Skin epidermis (tissue), 12 donors: ENCODE measurements at regions not wholly inside any gene's neighbourhood (a gene's known extent, or its start where the extent isn't known, plus 50 kb on each side); places are given as distances from the start of the nearest gene placed in this dataset.
"Not testable (repeated sequence)": the region's sequence is repeated elsewhere in the genome, so short reads cannot be mapped to it uniquely, and the experiment has no call there.

Experiments used
- H3K27ac ChIP-seq, 21 experiments: fragments of 200-600 bp; sonication (generic) in 11 of 21; one replicate each; pipeline ENCODE4 v1.5.0; 2020; ENCODE audit warnings: mild to moderate bottlenecking in 3 of 21, inconsistent platforms in 2 of 21, moderate library complexity in 2 of 21
- H3K4me3 ChIP-seq, 7 experiments: fragments of 200-600 bp; sonication (generic) in 2 of 7; one replicate each; pipeline ENCODE4 v1.5.0; 2020; ENCODE audit warnings: inconsistent platforms in 2 of 7, mild to moderate bottlenecking in 2 of 7, moderate library complexity in 1 of 7

DNA sequence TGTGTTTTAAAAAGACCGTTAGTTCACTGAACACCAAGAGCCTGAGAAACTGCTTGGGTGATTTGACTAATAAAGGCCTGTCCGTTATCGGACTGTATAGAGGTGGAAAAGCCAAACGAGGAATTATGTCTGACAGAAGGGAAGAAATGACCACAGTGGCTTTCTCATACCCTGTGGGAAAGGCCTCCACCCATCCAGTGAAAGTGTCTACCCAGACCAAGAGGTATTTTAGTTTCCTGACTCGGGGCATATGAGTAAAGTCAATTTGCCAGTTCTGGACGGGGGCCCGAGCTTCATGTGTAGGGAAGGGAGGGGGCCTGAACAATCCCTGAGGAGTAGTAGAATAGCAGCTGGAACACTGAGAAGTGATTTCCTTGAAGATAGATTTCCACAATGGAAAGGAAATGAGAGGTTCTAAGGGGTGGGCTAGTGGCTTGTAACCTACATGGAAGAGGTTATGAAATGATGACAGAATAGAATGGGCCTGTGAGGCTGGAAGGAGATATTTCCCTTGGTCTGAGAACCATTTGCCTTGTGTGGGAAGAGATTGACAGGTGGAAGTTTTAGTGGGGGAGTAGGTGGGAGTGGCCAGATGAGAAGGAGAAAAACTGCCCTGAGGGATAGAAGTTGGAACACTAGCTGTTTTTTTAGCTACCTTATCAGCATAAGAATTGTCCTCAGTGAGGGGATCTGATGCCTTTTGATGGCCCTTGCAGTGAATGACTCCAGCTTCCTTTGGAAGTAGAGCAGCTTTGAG lies 106.4 kb upstream of the PPM1J start:
- H3K4me3 ChIP-seq, H3K27ac ChIP-seq: not testable (repeated sequence)

- no peak overlapping the region for H3K4me3 ChIP-seq
- no peak overlapping the region for H3K27ac ChIP-seq
Measured at GRCh38 chr1:112818990-112819689, 104.0 kb upstream of the PPM1J start.

DNA sequence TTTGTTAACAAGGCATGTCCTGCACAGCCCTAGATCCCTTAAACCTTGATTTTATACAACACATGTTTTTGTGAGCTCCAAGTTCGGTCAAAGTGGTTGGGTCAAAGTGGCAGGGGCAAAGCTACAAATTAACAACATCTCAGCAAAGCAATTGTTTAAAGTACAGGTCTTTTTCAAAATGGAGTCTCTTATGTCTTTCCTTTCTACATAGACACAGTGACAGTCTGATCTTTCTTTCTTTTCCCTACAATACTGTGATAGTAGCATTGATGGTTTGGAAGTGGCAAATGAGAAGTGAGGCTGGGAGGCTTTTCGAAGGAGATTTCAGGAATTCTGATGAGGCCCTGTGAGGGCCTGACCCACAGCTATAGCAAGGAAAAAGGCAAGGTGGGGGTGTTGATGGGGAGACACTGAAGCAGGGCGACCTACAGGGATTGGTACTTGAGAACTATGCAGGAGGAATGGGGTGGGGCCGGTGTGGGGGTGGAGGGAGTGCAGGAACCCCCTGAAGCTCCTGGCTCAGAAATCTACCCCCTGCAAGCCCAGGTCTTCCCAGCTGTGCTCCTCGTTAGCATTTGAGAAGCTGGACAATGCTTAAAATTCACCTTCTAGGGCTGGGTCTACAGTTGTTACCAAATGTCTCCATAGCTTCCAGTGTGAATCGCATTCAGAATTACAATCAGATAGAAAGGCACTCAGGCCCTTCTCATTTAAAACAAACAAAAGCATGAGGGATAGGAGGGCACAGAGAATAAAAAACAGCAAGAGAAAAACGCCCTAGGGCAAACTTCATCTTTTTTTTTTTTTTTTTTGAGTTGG lies 102.6 kb upstream of the PPM1J start:
- Histone ChIP-seq H3K27ac (no peak overlapping the region), H3K4me3 (no peak overlapping the region)

- Histone ChIP-seq H3K4me3 (no peak overlapping the region), H3K27ac (no peak overlapping the region)
Measured at GRCh38 chr1:112815376-112815775, 100.2 kb upstream of the PPM1J start.

DNA sequence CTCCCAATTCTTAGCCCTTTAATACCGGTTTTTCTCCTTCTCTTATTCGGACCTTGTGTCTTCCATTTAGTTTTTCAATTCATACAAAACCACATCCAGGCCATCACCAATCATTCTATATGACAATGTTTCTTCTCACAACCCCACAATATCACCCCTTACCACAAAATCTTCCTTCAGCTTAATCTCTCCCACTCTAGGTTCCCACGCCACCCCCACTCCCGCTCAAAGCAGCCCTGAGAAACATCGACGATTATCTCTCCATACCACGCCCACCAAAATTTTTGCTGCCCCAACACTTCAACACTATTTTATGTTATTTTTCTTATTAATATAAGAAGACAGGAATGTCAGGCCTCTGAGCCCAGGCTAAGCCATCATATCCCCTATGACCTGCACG lies 99.5 kb upstream of the PPM1J start:
- not testable (repeated sequence) for H3K27ac ChIP-seq, H3K4me3 ChIP-seq

DNA sequence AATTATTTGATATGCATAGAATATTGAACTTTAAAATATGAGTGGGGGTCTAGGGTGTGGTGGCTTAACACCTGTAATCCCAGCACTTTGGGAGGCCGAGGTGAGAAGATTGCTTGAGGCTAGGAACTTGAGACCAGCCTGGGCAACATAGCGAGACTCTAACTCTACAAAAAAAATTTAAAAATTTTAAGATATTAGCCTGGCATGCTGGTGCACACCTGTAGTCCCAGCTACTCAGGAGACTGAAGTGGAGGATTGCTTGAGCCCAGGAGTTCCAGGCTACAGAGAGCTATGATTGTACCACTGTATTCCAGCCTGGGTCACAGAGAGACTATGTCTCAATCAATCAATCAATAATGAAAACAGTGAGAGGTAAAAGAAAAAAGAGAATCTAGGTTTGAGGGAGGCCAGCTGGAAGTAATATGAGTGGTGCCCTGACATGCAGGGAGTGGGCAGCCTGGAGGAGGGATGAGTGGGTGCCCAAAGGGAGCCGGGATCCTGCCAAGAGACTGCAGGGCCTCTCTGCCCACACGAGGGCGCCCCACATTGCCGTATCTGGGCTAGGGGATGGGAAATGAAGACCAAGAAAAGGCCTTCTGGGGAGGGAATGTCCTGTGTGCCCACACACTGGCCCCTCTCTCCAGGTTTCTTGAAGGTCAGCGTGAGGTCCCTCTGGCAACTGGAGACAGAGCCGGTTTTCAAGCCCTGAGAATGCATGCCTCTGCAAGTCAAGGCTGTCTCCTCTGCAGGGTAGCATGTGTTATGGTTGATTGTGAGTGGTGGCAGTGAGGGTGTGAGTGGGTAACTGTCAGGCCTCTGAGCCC lies 93.9 kb upstream of the PPM1J start:
- no peak overlapping the region for H3K27ac ChIP-seq
- no peak overlapping the region for H3K4me3 ChIP-seq

DNA sequence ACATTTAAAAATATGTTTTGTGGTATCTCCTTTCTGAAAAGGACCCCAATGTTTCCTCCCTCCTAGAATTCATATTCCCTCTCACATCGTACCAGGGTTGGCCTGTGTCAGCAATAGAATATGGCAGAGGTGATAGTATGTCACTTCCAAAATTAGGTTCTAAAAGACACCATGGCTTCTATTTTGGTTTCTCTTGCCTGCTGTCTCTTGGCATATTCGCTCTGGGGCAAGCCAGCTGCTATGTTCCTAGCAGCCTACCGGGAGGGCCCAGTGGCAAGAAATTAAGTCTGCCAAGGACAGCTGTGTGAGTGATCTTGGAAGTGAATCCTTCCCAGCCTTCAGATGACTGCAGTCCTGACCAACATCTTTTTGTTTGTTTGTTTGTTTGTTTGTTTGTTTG lies 92.9 kb upstream of the PPM1J start:
- Histone ChIP-seq H3K4me3 (no peak overlapping the region), H3K27ac (no peak overlapping the region)

- Histone ChIP-seq H3K4me3 (no peak overlapping the region), H3K27ac (no peak overlapping the region)
Measured at GRCh38 chr1:112807117-112807516, 92.0 kb upstream of the PPM1J start.

GRCh38 chr1:112806090-112806642 lies 91.0 kb upstream of the PPM1J start:
- no peak overlapping the region for H3K4me3 ChIP-seq
- no peak overlapping the region for H3K27ac ChIP-seq

DNA sequence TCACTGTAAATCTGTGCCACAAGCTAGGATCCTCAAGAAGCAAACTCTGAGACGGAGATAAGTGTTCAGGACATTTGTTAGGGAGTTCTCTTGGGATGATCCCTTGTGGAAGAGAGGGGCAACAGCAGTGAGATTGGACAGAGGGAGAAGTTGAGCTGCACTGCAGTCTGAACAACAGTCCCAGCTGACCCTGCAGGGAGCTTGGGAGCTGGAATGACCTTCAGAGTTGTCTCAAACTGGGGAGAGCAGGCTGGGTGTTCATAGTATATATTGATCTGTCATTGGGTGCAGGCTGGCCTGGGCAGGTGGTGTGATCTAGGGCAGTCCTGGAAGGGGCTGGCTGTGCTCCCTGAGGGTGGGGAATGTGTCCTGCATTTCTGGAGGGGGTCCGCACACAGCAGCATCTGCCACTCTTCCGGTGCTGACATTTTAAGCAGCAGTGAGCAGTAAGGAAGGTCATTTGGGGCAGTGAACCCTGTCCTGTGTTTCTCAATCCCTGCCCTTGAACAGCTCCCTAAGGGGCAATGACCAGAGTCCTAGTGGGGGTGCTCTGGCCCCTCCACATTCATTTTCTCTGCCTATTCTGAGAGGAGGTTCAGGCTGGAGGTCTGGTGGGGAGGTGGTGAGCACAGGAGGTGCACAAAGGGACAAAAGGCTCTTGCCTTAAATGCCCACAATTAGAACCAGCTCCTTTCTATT lies 90.2 kb upstream of the PPM1J start:
- no peak overlapping the region for H3K4me3 ChIP-seq
- H3K27ac ChIP-seq: no peak overlapping the region

GRCh38 chr1:112803906-112804762 lies 89.0 kb upstream of the PPM1J start:
- H3K4me3 ChIP-seq: no peak overlapping the region
- H3K27ac ChIP-seq: no peak overlapping the region

GRCh38 chr1:112800289-112800688 lies 85.2 kb upstream of the PPM1J start:
- H3K4me3 ChIP-seq: no peak overlapping the region
- H3K27ac ChIP-seq: no peak overlapping the region

DNA sequence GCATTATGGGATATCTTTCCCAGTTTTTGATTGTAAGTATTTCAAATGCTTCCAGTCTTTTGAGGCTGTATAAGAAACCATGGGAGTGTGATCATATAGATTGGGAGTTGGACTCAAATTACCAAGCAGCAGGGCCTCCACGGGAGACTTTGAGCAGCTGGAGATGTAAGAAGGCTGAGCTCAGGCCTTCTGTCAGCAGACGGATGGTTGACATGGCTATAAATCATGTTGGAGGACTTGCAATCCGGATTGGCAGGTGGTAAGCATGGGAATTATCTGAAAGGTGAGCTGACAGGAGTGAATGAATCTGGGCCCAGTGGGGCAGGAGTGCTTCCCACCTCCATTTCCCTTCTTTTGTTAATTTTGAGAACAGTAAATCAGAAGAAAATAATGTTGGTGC lies 83.2 kb upstream of the PPM1J start:
- H3K4me3 ChIP-seq: no peak overlapping the region
- H3K27ac ChIP-seq: no peak overlapping the region

GRCh38 chr1:112797224-112797623 lies 82.1 kb upstream of the PPM1J start:
- Histone ChIP-seq H3K4me3 (no peak overlapping the region), H3K27ac (no peak overlapping the region)

DNA sequence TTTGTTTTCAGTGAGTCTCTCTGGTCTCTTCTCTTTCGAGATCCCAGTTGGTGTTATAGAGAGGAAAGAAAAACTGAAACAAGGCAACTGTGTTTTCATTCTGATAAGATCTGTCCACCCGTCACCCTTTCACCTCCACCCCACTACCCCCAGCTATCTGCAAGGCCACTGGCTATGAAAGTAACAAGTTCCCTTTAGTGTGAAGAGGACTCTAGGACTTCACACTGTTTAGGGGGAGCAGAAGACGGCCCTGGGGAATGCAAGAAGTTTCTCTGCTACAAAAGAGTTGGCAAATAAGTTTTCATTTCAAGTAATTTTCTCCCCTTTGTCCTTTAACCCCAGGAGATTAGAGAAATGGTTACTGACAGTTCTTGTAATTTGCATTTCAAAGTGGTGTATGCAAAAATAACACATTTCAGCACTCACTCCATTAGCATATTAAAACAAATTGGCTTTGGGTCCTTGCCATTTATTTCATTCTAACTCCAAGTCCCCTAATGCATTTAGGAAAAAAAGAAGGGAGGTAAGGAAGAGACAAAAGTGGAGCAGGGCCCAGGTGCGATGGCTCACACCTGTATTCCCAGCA lies 79.6 kb upstream of the PPM1J start:
- Histone ChIP-seq H3K4me3 (no peak overlapping the region), H3K27ac (no peak overlapping the region)

- Histone ChIP-seq H3K27ac (no peak overlapping the region), H3K4me3 (no peak overlapping the region)
Measured at GRCh38 chr1:112793631-112794565, 78.8 kb upstream of the PPM1J start.

GRCh38 chr1:112791723-112792104 lies 76.6 kb upstream of the PPM1J start:
- no peak overlapping the region for H3K27ac ChIP-seq
- no peak overlapping the region for H3K4me3 ChIP-seq
